Glomerular visceral epithelial cell (primary cell): ENCODE measurements at regions not wholly inside any gene's neighbourhood (a gene's known extent, or its start where the extent isn't known, plus 50 kb on each side); places are given as distances from the start of the nearest gene placed in this dataset.

Experiments
- DNase-seq: peaks from one replicate; pipeline ENCODE4 v3.0.0-alpha.2; 2016; ENCODE audit errors: extremely low spot score

GRCh38 chr11:120013325-120014250, 124.3 kb downstream of the TRIM29 start:
- DNase-seq: peak; percentile 22

GRCh38 chr11:120012245-120012644, 125.7 kb downstream of the TRIM29 start:
- no peak for DNase-seq

- DNase-seq: no peak
These were observed 126.1 kb downstream of the TRIM29 start for GRCh38 chr11:120011836-120012235.

GRCh38 chr11:120010775-120011174, 127.1 kb downstream of the TRIM29 start:
- DNase-seq: no peak

GRCh38 chr11:120009938-120010337, 128.0 kb downstream of the TRIM29 start:
- no peak for DNase-seq

- no peak for DNase-seq
These were observed 130.8 kb downstream of the TRIM29 start for GRCh38 chr11:120007144-120007543.

GRCh38 chr11:120004723-120005122, 133.2 kb downstream of the TRIM29 start:
- no peak for DNase-seq

GRCh38 chr11:120001178-120002090, 136.5 kb downstream of the TRIM29 start:
- no peak for DNase-seq

GRCh38 chr11:119999220-119999619, 138.7 kb downstream of the TRIM29 start:
- DNase-seq: no peak

- no peak for DNase-seq
These were observed 141.4 kb downstream of the TRIM29 start for GRCh38 chr11:119996556-119996955.

- DNase-seq: no peak
These were observed 142.0 kb downstream of the TRIM29 start for GRCh38 chr11:119995730-119996491.

GRCh38 chr11:119993722-119994121, 144.2 kb downstream of the TRIM29 start:
- DNase-seq: no peak

- DNase-seq: no peak
These were observed 145.5 kb downstream of the TRIM29 start for GRCh38 chr11:119992171-119993051.

GRCh38 chr11:119991669-119992068, 146.2 kb downstream of the TRIM29 start:
- no peak for DNase-seq

GRCh38 chr11:119991022-119991404, 146.9 kb downstream of the TRIM29 start:
- no peak for DNase-seq

- DNase-seq: no peak
These were observed 147.4 kb downstream of the TRIM29 start for GRCh38 chr11:119990309-119991021.

- no peak for DNase-seq
These were observed 148.6 kb downstream of the TRIM29 start for GRCh38 chr11:119989159-119989821.

- DNase-seq: no peak
These were observed 152.4 kb downstream of the TRIM29 start for GRCh38 chr11:119985551-119985950.

GRCh38 chr11:119983816-119984215, 154.1 kb downstream of the TRIM29 start:
- no peak for DNase-seq
